GM19395 (cell line): ENCODE measurements at regions not wholly inside any gene's neighbourhood (a gene's known extent, or its start where the extent isn't known, plus 50 kb on each side); places are given as distances from the start of the nearest gene placed in this dataset.

Experiments
- ATAC-seq: cut with Tn5 transposase; IDR thresholded peaks from one replicate; pipeline ENCODE4 v1.9.1; 2021; ENCODE audit warnings: mild to moderate bottlenecking, moderate library complexity; ENCODE audit not compliant: unreplicated experiment

GRCh38 chr12:116453631-116454030, 105.5 kb upstream of the MAP1LC3B2 start:
- ATAC-seq: no peak

GRCh38 chr12:116454076-116454475, 105.1 kb upstream of the MAP1LC3B2 start:
- no peak for ATAC-seq

DNA sequence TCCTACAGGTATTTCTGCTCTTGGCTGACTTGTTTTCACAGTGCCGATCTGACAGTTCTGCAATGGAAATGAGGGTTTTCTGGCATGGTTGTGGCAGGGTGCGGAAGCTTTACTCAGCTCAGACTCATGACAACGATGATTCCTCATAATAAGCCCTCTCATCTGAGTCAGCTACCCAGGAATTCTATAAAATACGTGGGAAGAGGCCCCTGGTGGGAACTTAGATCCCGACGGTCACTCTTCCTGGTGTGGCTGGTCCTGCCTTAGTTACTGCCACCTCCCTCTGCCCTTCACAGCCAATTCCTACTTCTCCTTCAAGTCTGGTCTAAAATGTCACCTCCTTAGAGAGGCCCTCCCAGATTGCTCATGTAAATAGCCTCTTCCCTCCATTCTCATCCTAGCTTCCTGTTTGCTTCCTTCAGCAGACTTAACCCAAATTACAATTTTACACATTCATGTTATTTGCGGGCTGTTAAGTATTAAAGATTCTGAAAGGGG, 104.2 kb upstream of the MAP1LC3B2 start:
- ATAC-seq: no peak

DNA sequence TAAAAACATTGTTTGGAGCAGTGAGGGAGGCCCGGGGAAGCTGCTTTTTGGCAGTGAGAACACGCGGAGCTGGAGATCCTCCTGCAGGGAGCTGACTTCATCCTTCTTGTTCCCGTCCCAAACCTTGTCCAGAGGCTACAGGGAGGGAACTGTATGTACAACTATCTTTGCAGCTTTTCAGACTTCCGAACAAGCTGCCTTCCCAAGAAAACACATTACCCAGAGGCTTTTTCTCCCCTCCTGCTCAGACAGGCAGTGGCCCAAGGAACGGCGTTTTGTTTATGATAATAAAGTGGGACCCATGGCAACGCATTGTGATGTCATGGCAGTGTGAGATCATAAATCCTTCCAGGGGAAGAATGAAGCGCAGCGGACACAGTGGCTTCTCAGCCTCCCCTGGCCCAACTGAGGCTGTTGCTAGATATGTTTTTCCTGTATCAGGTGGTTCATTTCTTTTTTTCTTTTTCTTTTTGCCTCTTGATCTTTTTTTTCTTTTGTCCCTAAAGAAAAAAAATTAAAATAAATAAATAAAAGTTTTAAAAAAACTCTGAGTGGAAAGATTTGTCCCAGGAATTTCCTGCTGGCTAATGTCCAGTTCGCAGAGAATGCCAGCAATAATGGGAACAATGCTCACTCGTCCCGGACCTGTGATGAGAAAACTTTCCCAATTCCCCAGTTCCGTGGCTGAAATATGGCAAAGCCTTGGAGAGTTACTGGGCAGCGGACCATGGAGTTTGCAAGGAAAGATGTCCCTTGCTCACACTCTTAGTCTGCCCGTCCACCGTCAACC, 103.4 kb upstream of the MAP1LC3B2 start:
- no peak for ATAC-seq

- ATAC-seq: no peak
Measured at GRCh38 chr12:116456330-116457082, 102.7 kb upstream of the MAP1LC3B2 start.

DNA sequence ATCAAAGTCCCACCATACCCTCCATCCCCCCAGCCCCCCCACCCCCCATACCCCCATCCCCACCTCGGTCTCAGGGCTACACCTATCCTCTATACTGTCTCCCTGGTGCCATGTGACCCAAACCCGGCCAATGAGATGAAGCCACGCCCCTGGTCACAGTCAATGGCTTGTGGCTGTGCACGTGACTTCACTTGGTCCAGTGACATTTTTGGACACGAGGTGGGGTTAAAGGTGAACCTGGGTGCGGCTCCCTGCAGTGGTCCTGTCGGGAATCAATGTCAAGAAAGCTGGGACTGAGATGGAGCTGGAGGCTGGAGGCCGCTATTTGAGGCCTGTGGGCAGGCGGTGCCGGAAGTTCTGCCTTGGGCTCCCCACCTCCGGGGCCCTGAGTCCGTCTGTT, 100.7 kb upstream of the MAP1LC3B2 start:
- no peak for ATAC-seq

DNA sequence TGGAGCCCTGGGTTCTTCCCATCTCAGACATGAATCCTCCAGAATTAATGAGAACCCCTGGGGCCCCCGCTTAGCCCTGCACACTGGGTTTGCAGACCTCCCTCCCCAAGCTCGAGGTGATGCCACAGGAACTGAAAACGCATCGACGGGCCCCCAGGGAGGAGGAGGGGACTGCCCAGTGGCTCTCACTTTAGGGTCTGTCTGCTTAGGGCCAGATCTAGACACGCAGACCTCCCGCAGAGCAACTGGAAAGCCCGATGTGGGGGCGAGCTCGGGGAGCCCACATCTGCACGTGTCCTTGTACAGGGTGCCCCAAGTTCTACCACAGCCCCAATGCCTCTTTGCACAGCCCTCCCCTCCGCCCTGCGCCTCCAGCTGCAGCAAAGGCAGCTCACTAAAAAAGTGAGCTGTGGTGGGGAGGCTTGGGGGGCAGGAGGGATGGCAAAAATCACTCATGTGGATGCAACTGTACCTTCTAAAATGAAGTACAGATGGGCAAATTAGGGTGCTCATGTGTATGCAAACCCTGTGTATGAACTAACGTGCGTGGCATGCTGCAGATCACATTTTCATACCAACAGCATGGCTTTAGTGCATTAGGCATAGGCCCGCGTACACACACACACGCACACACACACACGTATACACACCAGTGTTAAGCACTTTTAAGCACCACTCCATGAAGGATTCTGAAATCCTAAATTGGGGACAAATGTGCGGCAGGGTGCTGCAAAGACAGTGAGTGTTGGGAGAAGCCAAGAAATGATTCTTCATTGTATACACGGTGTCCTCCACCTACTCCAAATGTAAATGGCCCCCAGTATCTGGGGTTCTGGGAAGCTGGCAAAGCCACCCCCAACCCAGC, 99.9 kb upstream of the MAP1LC3B2 start:
- no peak for ATAC-seq

GRCh38 chr12:116459916-116460663, 99.1 kb upstream of the MAP1LC3B2 start:
- ATAC-seq: no peak

GRCh38 chr12:116461060-116461459, 98.1 kb upstream of the MAP1LC3B2 start:
- no peak for ATAC-seq

- no peak for ATAC-seq
Measured at GRCh38 chr12:116463366-116463765, 95.8 kb upstream of the MAP1LC3B2 start.

GRCh38 chr12:116465407-116465806, 93.8 kb upstream of the MAP1LC3B2 start:
- ATAC-seq: no peak

DNA sequence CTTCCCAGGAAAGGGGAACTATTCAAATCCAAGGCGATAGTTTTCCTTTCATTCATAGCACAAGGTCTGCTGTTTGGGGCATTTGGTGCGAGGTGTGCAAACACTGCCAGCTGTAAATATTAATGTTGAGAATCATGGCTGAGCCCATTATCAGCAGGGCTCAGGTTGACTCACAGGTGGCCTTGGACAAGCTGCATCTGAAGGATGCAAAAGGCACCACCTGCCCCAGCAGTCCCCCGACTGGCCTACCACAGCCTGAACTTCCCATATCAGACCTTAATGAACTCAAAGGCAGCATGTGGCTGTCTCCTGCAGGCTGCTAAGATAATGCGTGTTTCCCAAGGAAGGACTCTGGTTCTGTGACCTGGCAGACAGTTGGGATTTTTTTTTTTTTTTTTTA, 93.3 kb upstream of the MAP1LC3B2 start:
- no peak for ATAC-seq

GRCh38 chr12:116466536-116466935, 92.6 kb upstream of the MAP1LC3B2 start:
- no peak for ATAC-seq

- no peak for ATAC-seq
Measured at GRCh38 chr12:116469344-116469743, 89.8 kb upstream of the MAP1LC3B2 start.

DNA sequence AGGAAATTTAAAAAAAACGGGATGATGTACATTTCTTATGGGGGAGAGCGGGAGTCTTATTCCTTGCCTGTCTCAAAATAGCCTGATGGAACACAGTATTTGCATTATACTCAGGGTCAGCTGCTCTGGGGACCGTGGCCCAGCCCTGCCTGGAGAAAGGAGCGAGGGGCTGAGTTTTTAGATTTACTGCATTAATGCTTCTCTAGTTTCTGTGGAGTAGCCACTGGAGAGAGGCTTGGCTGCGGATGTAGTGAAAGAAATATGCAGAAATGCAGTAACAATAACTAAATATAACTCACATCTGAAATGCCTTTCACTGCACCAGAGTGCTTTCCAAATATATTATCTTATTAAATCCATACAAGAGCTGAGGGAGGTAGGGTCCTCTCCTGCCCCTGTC, 87.6 kb upstream of the MAP1LC3B2 start:
- ATAC-seq: no peak

- no peak for ATAC-seq
Measured at GRCh38 chr12:116472193-116472592, 87.0 kb upstream of the MAP1LC3B2 start.

DNA sequence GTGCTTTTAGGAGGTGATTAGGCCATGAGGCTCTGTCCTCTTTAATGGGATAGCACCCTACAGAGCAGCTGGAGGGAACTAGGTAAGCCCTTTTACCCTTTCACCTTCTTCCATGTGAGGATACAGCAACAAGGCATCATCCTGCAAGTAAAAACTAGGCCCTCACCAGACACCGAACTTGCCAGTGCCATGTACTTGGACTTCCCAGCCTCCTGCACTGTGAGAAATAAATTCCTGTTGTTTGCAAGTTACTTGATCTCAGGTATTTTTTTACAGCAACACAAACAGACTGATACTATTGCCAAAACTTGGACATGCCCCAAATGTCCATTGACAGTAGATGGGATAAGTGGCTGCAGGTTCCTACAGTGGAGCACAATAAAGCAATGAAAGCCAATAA, 85.8 kb upstream of the MAP1LC3B2 start:
- no peak for ATAC-seq

- ATAC-seq: no peak
Measured at GRCh38 chr12:116474331-116474730, 84.8 kb upstream of the MAP1LC3B2 start.

DNA sequence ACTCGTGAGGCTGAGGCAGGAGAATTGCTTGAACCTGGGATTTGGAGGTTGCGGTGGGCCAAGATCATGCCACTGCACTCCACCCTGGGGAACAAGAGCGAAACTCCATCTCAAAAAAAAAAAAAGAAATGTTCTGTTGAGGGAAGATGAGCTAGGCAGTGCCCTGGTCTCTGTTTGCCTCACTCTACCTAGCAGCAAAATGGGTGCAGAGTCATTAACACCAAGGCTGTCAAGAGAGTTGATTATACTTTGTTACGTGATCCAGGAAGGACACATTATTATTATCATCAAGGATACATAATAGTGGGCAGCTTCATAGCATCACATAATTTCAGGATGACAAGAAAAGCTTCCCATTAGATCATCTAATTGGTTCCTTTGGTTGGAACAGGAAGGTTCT, 84.3 kb upstream of the MAP1LC3B2 start:
- no peak for ATAC-seq

- ATAC-seq: no peak
Measured at GRCh38 chr12:116476227-116476822, 82.9 kb upstream of the MAP1LC3B2 start.
